Immature natural killer cell (primary cell): ENCODE measurements at regions not wholly inside any gene's neighbourhood (a gene's known extent, or its start where the extent isn't known, plus 50 kb on each side); places are given as distances from the start of the nearest gene placed in this dataset.

Source experiments
- DNase-seq, 3 donors: peaks; one replicate each; pipeline ENCODE4 v3.0.0; 2022; ENCODE audit warnings: mixed read lengths in 1 of 3
- H3K27ac Mint-ChIP-seq, 6 donors: one replicate each; pipeline ENCODE4 v1.8.0; 2020; ENCODE audit warnings: mixed read lengths in 6 of 6, mild to moderate bottlenecking in 5 of 6, inconsistent platforms in 4 of 6, moderate library complexity in 3 of 6
- H3K27me3 Mint-ChIP-seq, 3 donors: one replicate each; pipeline ENCODE4 v1.8.0; 2020 to 2021; ENCODE audit warnings: low read depth in 3 of 3, mild to moderate bottlenecking in 3 of 3, mixed read lengths in 3 of 3, moderate library complexity in 3 of 3, inconsistent platforms in 1 of 3
- H3K36me3 Mint-ChIP-seq, 3 donors: one replicate each; pipeline ENCODE4 v1.8.0; 2020; ENCODE audit warnings: mixed read lengths in 3 of 3, inconsistent platforms in 2 of 3, mild to moderate bottlenecking in 2 of 3
- H3K4me1 Mint-ChIP-seq, 2 donors: one replicate each; pipeline ENCODE4 v1.8.0; 2020; ENCODE audit warnings: inconsistent platforms in 2 of 2, mild to moderate bottlenecking in 2 of 2, mixed read lengths in 2 of 2, moderate library complexity in 1 of 2
- H3K4me3 Mint-ChIP-seq, 5 donors: one replicate each; pipeline ENCODE4 v1.8.0; 2020; ENCODE audit warnings: mild to moderate bottlenecking in 5 of 5, mixed read lengths in 5 of 5, inconsistent platforms in 3 of 5, moderate library complexity in 3 of 5
- H3K9me3 Mint-ChIP-seq, 6 donors: one replicate each; pipeline ENCODE4 v1.8.0; 2020; ENCODE audit warnings: mild to moderate bottlenecking in 6 of 6, mixed read lengths in 6 of 6, inconsistent platforms in 4 of 6, moderate library complexity in 3 of 6

- no peak for DNase-seq
- Mint-ChIP-seq H3K9me3 (peaks cover 0 to 6% (median 0%) of the 10 kb centered on the region in 6 donors), H3K4me1 (no peaks in the 10 kb centered on the region), H3K27me3 (peaks cover 0 to 9% (median 2%) of the 10 kb centered on the region in 3 donors), H3K36me3 (no peaks in the 10 kb centered on the region), H3K4me3 (no peak overlapping the region), H3K27ac (no peak overlapping the region)
These were observed 405.7 kb upstream of the CITED2 start for GRCh38 chr6:139779988-139780774.

- H3K9me3 Mint-ChIP-seq = no peaks in the 10 kb centered on the region
These were observed 404.2 kb upstream of the CITED2 start for GRCh38 chr6:139778688-139779087.

DNA sequence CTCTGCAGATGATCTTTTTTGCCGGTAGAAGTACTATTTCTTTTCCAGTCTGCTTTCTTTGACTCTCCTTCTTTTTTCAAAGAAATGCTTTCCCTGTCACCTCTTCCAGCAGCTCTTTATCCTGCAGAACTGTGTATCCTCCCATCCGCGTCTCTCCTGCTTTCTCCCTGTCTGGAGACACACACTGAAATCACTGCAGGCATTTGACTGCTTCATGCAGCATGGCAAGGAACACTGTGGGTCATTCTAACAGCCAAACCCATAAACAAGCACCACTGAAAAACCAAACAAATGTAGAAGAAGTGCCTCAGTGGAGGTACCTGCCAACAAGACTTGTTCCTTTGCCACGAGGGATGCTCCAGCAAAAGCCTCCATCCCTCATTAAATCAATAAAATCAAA lies 403.7 kb upstream of the CITED2 start:
- H3K4me1 Mint-ChIP-seq = no peaks in the 10 kb centered on the region
- H3K36me3 Mint-ChIP-seq = no peaks in the 10 kb centered on the region
- no peak for DNase-seq
- H3K27ac Mint-ChIP-seq = no peak overlapping the region
- H3K4me3 Mint-ChIP-seq = no peak overlapping the region
- peaks cover 0 to 3% (median 3%) of the 10 kb centered on the region in 3 donors for H3K27me3 Mint-ChIP-seq
- H3K9me3 Mint-ChIP-seq = no peaks in the 10 kb centered on the region

More at GRCh38 chr6:139778688-139779087, 404.2 kb upstream of the CITED2 start:
- Mint-ChIP-seq H3K27me3 (peaks cover 0 to 3% (median 3%) of the 10 kb centered on the region in 3 donors), H3K4me3 (no peak overlapping the region), H3K27ac (no peak overlapping the region), H3K4me1 (no peaks in the 10 kb centered on the region), H3K36me3 (no peaks in the 10 kb centered on the region)
- DNase-seq = no peak

DNA sequence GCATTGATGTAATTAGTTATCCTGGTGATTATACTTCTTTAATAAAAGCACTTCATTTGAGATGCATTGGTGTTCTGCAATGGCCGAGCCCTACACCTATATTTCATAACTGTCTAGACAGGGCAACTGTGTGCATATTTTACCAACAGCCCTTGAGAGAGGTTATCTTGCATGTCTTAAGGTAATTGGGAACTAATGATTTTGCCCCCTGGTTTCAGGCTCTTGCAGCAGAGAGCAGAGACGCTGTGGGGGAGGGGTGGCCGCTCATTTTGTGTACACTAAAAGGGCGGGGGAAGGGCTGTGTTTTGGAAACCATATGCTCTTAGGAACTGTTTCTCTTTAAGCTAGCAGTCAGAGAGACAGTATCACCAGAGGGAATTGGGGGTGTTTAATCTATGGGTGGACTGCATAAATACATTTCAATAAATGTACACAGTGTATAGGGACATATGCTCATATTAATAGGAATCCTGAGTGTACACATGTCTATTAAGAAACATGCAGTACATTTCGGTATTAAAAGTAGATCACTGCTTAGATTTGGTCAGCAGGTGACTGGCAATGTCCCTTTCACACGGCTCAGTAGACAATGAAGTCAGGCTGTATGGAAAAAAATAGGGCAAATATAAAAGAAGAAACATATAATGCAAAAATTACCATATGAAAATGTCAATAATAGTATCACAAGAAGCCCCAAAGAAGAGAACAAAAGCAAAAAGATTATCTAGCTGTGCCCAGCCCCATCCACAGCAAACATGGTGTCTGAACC lies 402.9 kb upstream of the CITED2 start:
- Mint-ChIP-seq H3K9me3 (no peaks in the 10 kb centered on the region), H3K27ac (no peak overlapping the region), H3K4me1 (no peaks in the 10 kb centered on the region), H3K4me3 (no peak overlapping the region), H3K36me3 (no peaks in the 10 kb centered on the region), H3K27me3 (peaks cover 0 to 3% (median 3%) of the 10 kb centered on the region in 3 donors)
- DNase-seq = no peak

- Mint-ChIP-seq H3K4me3 (no peak overlapping the region), H3K4me1 (peaks cover 0 to 6% of the 10 kb centered on the region in 2 donors), H3K9me3 (peaks cover 0 to 2% (median 0%) of the 10 kb centered on the region in 6 donors), H3K27me3 (peaks cover 0 to 3% (median 3%) of the 10 kb centered on the region in 3 donors), H3K27ac (no peak overlapping the region), H3K36me3 (no peaks in the 10 kb centered on the region)
- DNase-seq = no peak
These were observed 401.6 kb upstream of the CITED2 start for GRCh38 chr6:139776041-139776440.

- Mint-ChIP-seq H3K4me3 (no peak overlapping the region), H3K27me3 (no peaks in the 10 kb centered on the region), H3K9me3 (peaks cover 0 to 2% (median 0%) of the 10 kb centered on the region in 6 donors), H3K4me1 (peaks cover 18 to 31% of the 10 kb centered on the region in 2 donors), H3K36me3 (no peaks in the 10 kb centered on the region), H3K27ac (no peak overlapping the region)
- no peak for DNase-seq
These were observed 393.7 kb upstream of the CITED2 start for GRCh38 chr6:139768196-139768595.

GRCh38 chr6:139766796-139767195 lies 392.3 kb upstream of the CITED2 start:
- no peaks in the 10 kb centered on the region for H3K36me3 Mint-ChIP-seq
- peaks cover 18 to 29% of the 10 kb centered on the region in 2 donors for H3K4me1 Mint-ChIP-seq
- H3K27ac Mint-ChIP-seq = no peak overlapping the region
- H3K27me3 Mint-ChIP-seq = no peaks in the 10 kb centered on the region
- H3K4me3 Mint-ChIP-seq = no peak overlapping the region
- DNase-seq = no peak
- peaks cover 0 to 2% (median 0%) of the 10 kb centered on the region in 6 donors for H3K9me3 Mint-ChIP-seq

DNA sequence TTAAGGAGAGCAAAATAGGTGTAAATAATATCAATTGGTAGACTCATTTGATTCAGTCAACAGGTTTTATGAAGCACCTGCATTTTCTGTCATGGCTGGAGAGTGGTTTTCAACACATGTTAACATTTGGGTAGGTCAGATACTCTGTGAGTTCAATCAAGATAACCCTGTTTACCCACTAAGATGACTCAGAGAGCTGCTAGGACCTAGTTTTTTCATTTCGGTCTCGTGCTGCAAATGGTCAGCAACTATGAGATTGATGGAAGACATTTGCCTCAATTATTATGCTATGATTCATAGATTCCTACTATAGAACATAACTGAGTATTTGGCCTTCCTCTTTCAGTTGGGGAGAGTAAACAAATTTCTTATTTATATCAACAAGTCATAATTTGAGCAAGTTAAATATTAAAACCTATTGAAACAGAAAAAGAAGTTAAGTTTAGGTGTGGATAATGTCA lies 391.4 kb upstream of the CITED2 start:
- no peaks in the 10 kb centered on the region for H3K9me3 Mint-ChIP-seq
- no peaks in the 10 kb centered on the region for H3K27me3 Mint-ChIP-seq
- H3K4me3 Mint-ChIP-seq = no peak overlapping the region
- no peaks in the 10 kb centered on the region for H3K36me3 Mint-ChIP-seq
- H3K4me1 Mint-ChIP-seq = peaks cover 18 to 25% of the 10 kb centered on the region in 2 donors
- H3K27ac Mint-ChIP-seq = peak overlapping the region in 1 of 6 donors; percentile 17
- no peak for DNase-seq

GRCh38 chr6:139764498-139764986 lies 390.1 kb upstream of the CITED2 start:
- Mint-ChIP-seq H3K27ac (peak overlapping the region in 3 of 6 donors; percentile 19 to 56 (median 21)), H3K27me3 (no peaks in the 10 kb centered on the region), H3K4me3 (peak overlapping the region in 3 of 5 donors; percentile 11 to 70 (median 36)), H3K4me1 (peaks cover 18 to 25% of the 10 kb centered on the region in 2 donors), H3K36me3 (no peaks in the 10 kb centered on the region), H3K9me3 (no peaks in the 10 kb centered on the region)
- peak in 1 of 3 donors; percentile 6 for DNase-seq

GRCh38 chr6:139763468-139764210 lies 389.2 kb upstream of the CITED2 start:
- Mint-ChIP-seq H3K4me1 (peaks cover 18 to 25% of the 10 kb centered on the region in 2 donors), H3K27me3 (no peaks in the 10 kb centered on the region), H3K9me3 (no peaks in the 10 kb centered on the region), H3K36me3 (no peaks in the 10 kb centered on the region), H3K4me3 (no peak overlapping the region), H3K27ac (peak overlapping the region in 2 of 6 donors; percentile 21 to 80)
- no peak for DNase-seq

DNA sequence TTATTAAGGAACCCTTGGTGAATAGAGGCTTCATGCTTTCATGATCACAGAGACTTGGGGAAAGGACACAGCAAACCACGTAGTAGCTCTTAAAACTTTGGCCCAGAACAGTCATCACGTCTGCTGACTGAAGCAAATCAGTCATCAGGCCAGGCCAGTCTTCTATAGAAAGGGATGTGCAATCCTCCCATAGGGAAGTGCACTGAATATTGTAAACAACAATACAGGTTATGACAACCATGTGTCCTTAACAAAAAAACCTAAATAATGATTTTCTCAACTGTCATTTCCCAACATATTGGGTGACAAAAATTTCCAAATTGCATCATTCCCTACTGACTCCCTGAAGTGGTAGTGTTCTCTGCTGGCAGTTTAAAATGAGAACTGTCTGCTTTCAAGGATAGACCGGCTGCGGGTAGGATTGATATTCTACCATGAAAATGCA lies 388.2 kb upstream of the CITED2 start:
- Mint-ChIP-seq H3K27me3 (no peaks in the 10 kb centered on the region), H3K27ac (no peak overlapping the region), H3K4me3 (no peak overlapping the region), H3K36me3 (no peaks in the 10 kb centered on the region), H3K9me3 (no peaks in the 10 kb centered on the region), H3K4me1 (peaks cover 18 to 25% of the 10 kb centered on the region in 2 donors)
- no peak for DNase-seq

GRCh38 chr6:139760128-139760527 lies 385.7 kb upstream of the CITED2 start:
- Mint-ChIP-seq H3K36me3 (no peaks in the 10 kb centered on the region), H3K9me3 (no peaks in the 10 kb centered on the region), H3K27me3 (peaks cover 0 to 4% (median 0%) of the 10 kb centered on the region in 3 donors), H3K4me3 (no peak overlapping the region), H3K4me1 (peaks cover 14 to 17% of the 10 kb centered on the region in 2 donors), H3K27ac (no peak overlapping the region)
- DNase-seq = no peak

DNA sequence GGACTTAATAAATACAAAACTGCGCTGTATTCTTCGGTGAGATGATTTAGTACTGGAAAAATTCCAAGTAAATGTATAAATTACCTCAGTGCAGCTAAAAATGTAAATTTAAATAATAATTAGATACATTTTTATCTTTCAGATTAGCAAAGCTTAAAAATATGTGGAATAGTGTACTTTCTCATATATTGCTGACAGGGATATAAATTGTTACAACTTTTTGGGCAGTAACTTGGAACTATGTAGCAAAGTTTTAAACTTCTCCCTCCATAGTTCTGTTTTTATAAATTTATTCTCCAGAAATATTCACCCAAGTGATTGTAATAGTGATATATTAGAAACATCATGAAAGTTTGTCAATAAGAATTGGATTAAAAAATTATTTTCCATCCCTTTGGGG lies 384.6 kb upstream of the CITED2 start:
- Mint-ChIP-seq H3K4me1 (peaks cover 4 to 6% of the 10 kb centered on the region in 2 donors), H3K27me3 (peaks cover 0 to 4% (median 0%) of the 10 kb centered on the region in 3 donors), H3K36me3 (no peaks in the 10 kb centered on the region), H3K27ac (no peak overlapping the region), H3K4me3 (no peak overlapping the region), H3K9me3 (no peaks in the 10 kb centered on the region)
- no peak for DNase-seq
